Adrenal gland (tissue), 9 donors: ENCODE measurements at regions not wholly inside any gene's neighbourhood (a gene's known extent, or its start where the extent isn't known, plus 50 kb on each side); places are given as distances from the start of the nearest gene placed in this dataset.

Experiments
- DNase-seq, 7 donors: peaks; one replicate each; pipeline ENCODE4 v3.0.0-alpha.2; 2019 to 2020
- H3K27ac ChIP-seq, 5 donors: fragments of 200-600 bp; sonication (generic) in 4 of 5; 1 replicate in 3 of 5; 2 replicates in 2 of 5; pipeline versions ENCODE4 v1.5.1 to v1.8.0; 2016 to 2020; ENCODE audit warnings: mild to moderate bottlenecking in 1 of 5
- H3K27me3 ChIP-seq: fragments of 200-600 bp; 2 replicates; pipeline ENCODE4 v1.8.0; 2021
- H3K36me3 ChIP-seq, 2 donors: fragments of 200-600 bp; replicated peaks in 1 of 2; 1 replicate in 1 of 2; 2 replicates in 1 of 2; pipeline versions ENCODE4 v1.5.1 to v1.8.0; 2018 to 2022
- H3K4me1 ChIP-seq, 2 donors: fragments of 200-600 bp; replicated peaks in 1 of 2; 1 replicate in 1 of 2; 2 replicates in 1 of 2; pipeline versions ENCODE4 v1.5.1 to v1.8.0; 2018 to 2021
- H3K4me3 ChIP-seq, 4 donors: fragments of 200-600 bp; sonication (generic) in 3 of 4; one replicate each; pipeline ENCODE4 v1.5.1; 2016 to 2018
- H3K9me3 ChIP-seq, 3 donors: fragments of 200-600 bp; sonication (generic) in 1 of 3; replicated peaks in 1 of 3; 1 replicate in 2 of 3; 2 replicates in 1 of 3; pipeline versions ENCODE4 v1.5.1 to v1.8.0; 2016 to 2021
- CTCF ChIP-seq, 6 experiments: fragments of 450-650 bp in 4 of 6; fragments of 200-600 bp in 2 of 6; sonication (generic) in 1 of 6; IDR thresholded peaks; 1 replicate in 5 of 6; 2 replicates in 1 of 6; pipeline versions ENCODE4 v1.5.1 to v1.8.0; 2016 to 2021; ENCODE audit warnings: antibody characterized with exemption in 6 of 6, mild to moderate bottlenecking in 2 of 6, moderate library complexity in 1 of 6
- POLR2A ChIP-seq, 2 donors: fragments of 450-650 bp; IDR thresholded peaks; one replicate each; pipeline ENCODE4 v1.6.1; 2017; ENCODE audit warnings: antibody characterized with exemption in 2 of 2, mild to moderate bottlenecking in 2 of 2, moderate library complexity in 1 of 2
- WGBS, 4 donors: extraction: QIAGEN DNeasy Blood & Tissue Kit in 2 of 4; methylation state at CpG; one replicate each; pipeline versions ENCODE4 v1.1.5 to v1.1.7; 2013 to 2017; 5-methylcytosine and 5-hydroxymethylcytosine counted together
- intact Hi-C, 2 donors: fragments of 100-400 bp; cut with DNase I; formaldehyde crosslinking; loops; one replicate each; pipeline versions ENCODE4 v1.14.1 to v1.15.0; 2022 to 2023
- donor health status: healthy with polysubstance abuse.
- donor health status: Bipolar disorder and iron deficiency.
- donor health status: DM: yes; HTN: yes; CAD: no.
- donor health status: DM: no; HTN: no; CAD: no.
- donor health status: DM: no; HTN: no; CAD: no.

- Histone ChIP-seq H3K9me3 (no peaks in the 10 kb centered on the region), H3K4me1 (no peaks in the 10 kb centered on the region), H3K27me3 (no peaks in the 10 kb centered on the region), H3K4me3 (no peak overlapping the region), H3K36me3 (no peaks in the 10 kb centered on the region), H3K27ac (no peak overlapping the region)
- intact Hi-C loops, result no loop called here
- WGBS, 4 donors, result 77 to 88% (median 86%) methylated on average over 9 to 11 of the region's 11 CpGs
- no peak for DNase-seq
- no peak for TF ChIP-seq POLR2A (IDR thresholded peaks at IDR 0.05)
- no peak for TF ChIP-seq CTCF (IDR thresholded peaks at IDR 0.05)
Measured at GRCh38 chr2:235314371-235314930, 179.4 kb upstream of the AGAP1 start.

GRCh38 chr2:235319095-235319494 lies 174.7 kb upstream of the AGAP1 start:
- no peaks in the 10 kb centered on the region for H3K36me3 ChIP-seq
- H3K27ac ChIP-seq, result no peak overlapping the region
- H3K4me3 ChIP-seq, result no peak overlapping the region
- H3K27me3 ChIP-seq, result no peaks in the 10 kb centered on the region
- TF ChIP-seq POLR2A (IDR thresholded peaks at IDR 0.05) (no peak), CTCF (IDR thresholded peaks at IDR 0.05) (no peak)
- H3K9me3 ChIP-seq, result no peaks in the 10 kb centered on the region
- intact Hi-C loops, result no loop called here
- 69 to 83% (median 80%) methylated on average over 4 of the region's 4 CpGs for WGBS, 4 donors
- no peak for DNase-seq
- no peaks in the 10 kb centered on the region for H3K4me1 ChIP-seq

- DNase-seq, result no peak
- TF ChIP-seq CTCF (IDR thresholded peaks at IDR 0.05) (no peak), POLR2A (IDR thresholded peaks at IDR 0.05) (no peak)
- Histone ChIP-seq H3K4me3 (no peak overlapping the region), H3K27ac (no peak overlapping the region), H3K27me3 (no peaks in the 10 kb centered on the region), H3K9me3 (no peaks in the 10 kb centered on the region), H3K36me3 (no peaks in the 10 kb centered on the region), H3K4me1 (no peaks in the 10 kb centered on the region)
- intact Hi-C loops, result no loop called here
- 92 to 98% (median 94%) methylated on average over 7 to 9 of the region's 9 CpGs for WGBS, 4 donors
Measured at GRCh38 chr2:235320326-235320725, 173.5 kb upstream of the AGAP1 start.

GRCh38 chr2:235324324-235324723 lies 169.5 kb upstream of the AGAP1 start:
- Histone ChIP-seq H3K27me3 (no peaks in the 10 kb centered on the region), H3K36me3 (no peaks in the 10 kb centered on the region), H3K27ac (no peak overlapping the region), H3K4me1 (no peaks in the 10 kb centered on the region), H3K9me3 (no peaks in the 10 kb centered on the region), H3K4me3 (no peak overlapping the region)
- intact Hi-C loops, result no loop called here
- TF ChIP-seq POLR2A (IDR thresholded peaks at IDR 0.05) (no peak), CTCF (IDR thresholded peaks at IDR 0.05) (no peak)
- no peak for DNase-seq
- 16 to 29% (median 22%) methylated on average over 6 to 9 of the region's 9 CpGs for WGBS, 4 donors
